ENCODE measurements at regions not wholly inside any gene's neighbourhood (a gene's known extent, or its start where the extent isn't known, plus 50 kb on each side); places are given as distances from the start of the nearest gene placed in this dataset.

GRCh38 chr3:147195887-147196286 lies 210.5 kb downstream of the ZIC4 start:
- DNase-seq (ENCODE audit: low read depth): no peak
- TF ChIP-seq CTCF (IDR thresholded peaks at IDR 0.05; ENCODE audit: low read depth, low read length, missing control alignments): no peak
- H3K4me3 ChIP-seq (ENCODE audit: low read depth, low read length): no peak overlapping the region

GRCh38 chr3:147191795-147192385 lies 214.5 kb downstream of the ZIC4 start:
- H3K4me3 ChIP-seq (ENCODE audit: low read depth, low read length): no peak overlapping the region
- peak; percentile 24 for DNase-seq (ENCODE audit: low read depth)
- TF ChIP-seq CTCF (IDR thresholded peaks at IDR 0.05; ENCODE audit: low read depth, low read length, missing control alignments): peak; percentile 81

- H3K4me3 ChIP-seq (ENCODE audit: low read depth, low read length): no peak overlapping the region
- no peak for DNase-seq (ENCODE audit: low read depth)
- TF ChIP-seq CTCF (IDR thresholded peaks at IDR 0.05; ENCODE audit: low read depth, low read length, missing control alignments): no peak
These were observed 217.3 kb downstream of the ZIC4 start for GRCh38 chr3:147189016-147189415.

GRCh38 chr3:147187687-147188086 lies 218.7 kb downstream of the ZIC4 start:
- TF ChIP-seq CTCF (IDR thresholded peaks at IDR 0.05; ENCODE audit: low read depth, low read length, missing control alignments): no peak
- no peak for DNase-seq (ENCODE audit: low read depth)

GRCh38 chr3:147185781-147186180 lies 220.6 kb downstream of the ZIC4 start:
- TF ChIP-seq CTCF (IDR thresholded peaks at IDR 0.05; ENCODE audit: low read depth, low read length, missing control alignments): no peak
- no peak overlapping the region for H3K4me3 ChIP-seq (ENCODE audit: low read depth, low read length)
- DNase-seq (ENCODE audit: low read depth): no peak

More at GRCh38 chr3:147187687-147188086, 218.7 kb downstream of the ZIC4 start:
- H3K4me3 ChIP-seq (ENCODE audit: low read depth, low read length): no peak overlapping the region

GRCh38 chr3:147184794-147185193 lies 221.5 kb downstream of the ZIC4 start:
- H3K4me3 ChIP-seq (ENCODE audit: low read depth, low read length): no peak overlapping the region
- no peak for TF ChIP-seq CTCF (IDR thresholded peaks at IDR 0.05; ENCODE audit: low read depth, low read length, missing control alignments)
- DNase-seq (ENCODE audit: low read depth): no peak

GRCh38 chr3:147173257-147173656 lies 233.1 kb downstream of the ZIC4 start:
- no peak overlapping the region for H3K4me3 ChIP-seq (ENCODE audit: low read depth, low read length)
- DNase-seq (ENCODE audit: low read depth): no peak
- no peak for TF ChIP-seq CTCF (IDR thresholded peaks at IDR 0.05; ENCODE audit: low read depth, low read length, missing control alignments)
